WTC11 (cell line): ENCODE measurements at regions not wholly inside any gene's neighbourhood (a gene's known extent, or its start where the extent isn't known, plus 50 kb on each side); places are given as distances from the start of the nearest gene placed in this dataset.

Experiments
- ATAC-seq: fragments of 200-7000 bp; cut with Tn5 transposase; 2 replicates; pipeline ENCODE4 v1.10.0; 2021; ENCODE audit warnings: mild to moderate bottlenecking, moderate library complexity
- CTCF ChIA-PET: fragments of 300-600 bp; sonication (Branson Sonifier 250); formaldehyde crosslinking; loops from one replicate; lab custom pipeline; 2021; ENCODE audit warnings: antibody characterized with exemption; lab: Charles Lee
- POLR2A ChIA-PET: fragments of 350-600 bp; sonication (Branson Sonifier 250); formaldehyde crosslinking; loops from one replicate; lab custom pipeline; 2021; ENCODE audit warnings: antibody characterized with exemption; lab: Charles Lee
- DNase-seq: peaks from one replicate; pipeline ENCODE4 v3.0.0; 2021; ENCODE audit warnings: low spot score
- H3K27ac Mint-ChIP-seq: 2 replicates; pipeline ENCODE4 v1.8.0; 2021; ENCODE audit warnings: mixed read lengths
- H3K27me3 Mint-ChIP-seq: 2 replicates; pipeline ENCODE4 v1.8.0; 2021; ENCODE audit warnings: low read depth, mild to moderate bottlenecking, moderate library complexity, mixed read lengths
- H3K36me3 Mint-ChIP-seq: 2 replicates; pipeline ENCODE4 v1.8.0; 2021; ENCODE audit warnings: mixed read lengths
- H3K4me1 Mint-ChIP-seq: 2 replicates; pipeline ENCODE4 v1.8.0; 2022; ENCODE audit warnings: mixed read lengths
- H3K4me3 Mint-ChIP-seq: 2 replicates; pipeline ENCODE4 v1.8.0; 2021; ENCODE audit warnings: mild to moderate bottlenecking, moderate library complexity, mixed read lengths
- H3K9me3 Mint-ChIP-seq: 2 replicates; pipeline ENCODE4 v1.8.0; 2021; ENCODE audit warnings: mixed read lengths
- ATF1 ChIP-seq: sonication (generic); formaldehyde crosslinking; IDR thresholded peaks from 2 replicates; pipeline ENCODE4 v1.8.1; 2023; ENCODE audit warnings: mild to moderate bottlenecking, moderate library complexity, missing genetic modification reagents
- CTCF ChIP-seq: fragments of 200-600 bp; IDR thresholded peaks from 2 replicates; pipeline ENCODE4 v1.8.0; 2022; ENCODE audit warnings: antibody characterized with exemption
- E2F1 ChIP-seq: sonication (generic); formaldehyde crosslinking; IDR thresholded peaks from 2 replicates; pipeline ENCODE4 v1.8.0; 2022; ENCODE audit warnings: mild to moderate bottlenecking, missing genetic modification reagents
- EMX1 ChIP-seq: fragments of 250-450 bp; sonication (Bioruptor Pico); IDR thresholded peaks from 2 replicates; pipeline ENCODE4 v1.8.0; 2021; ENCODE audit warnings: mild to moderate bottlenecking
- ERG ChIP-seq: fragments of 250-450 bp; sonication (Bioruptor Pico); IDR thresholded peaks from 2 replicates; pipeline ENCODE4 v1.8.0; 2021; ENCODE audit warnings: mild to moderate bottlenecking
- GRHL2 ChIP-seq: fragments of 250-450 bp; sonication (Bioruptor Pico); IDR thresholded peaks from 2 replicates; pipeline ENCODE4 v1.8.0; 2022; ENCODE audit warnings: mild to moderate bottlenecking, moderate library complexity; ENCODE audit not compliant: insufficient replicate concordance, severe bottlenecking
- JUN ChIP-seq: sonication (generic); formaldehyde crosslinking; IDR thresholded peaks from 2 replicates; pipeline ENCODE4 v1.8.0; 2023; ENCODE audit warnings: mild to moderate bottlenecking, missing genetic modification reagents
- MYBL2 ChIP-seq: sonication (generic); formaldehyde crosslinking; IDR thresholded peaks from 2 replicates; pipeline ENCODE4 v1.8.1; 2023; ENCODE audit warnings: mild to moderate bottlenecking, moderate library complexity, missing genetic modification reagents
- NFATC4 ChIP-seq: fragments of 250-450 bp; sonication (Bioruptor Pico); IDR thresholded peaks from 2 replicates; pipeline ENCODE4 v1.9.0; 2021; ENCODE audit warnings: mild to moderate bottlenecking
- NFE2L1 ChIP-seq: sonication (generic); formaldehyde crosslinking; IDR thresholded peaks from 2 replicates; pipeline ENCODE4 v1.8.1; 2023; ENCODE audit warnings: missing genetic modification reagents
- NR2C2 ChIP-seq: sonication (generic); formaldehyde crosslinking; IDR thresholded peaks from 2 replicates; pipeline ENCODE4 v1.8.0; 2022; ENCODE audit warnings: mild to moderate bottlenecking, missing genetic modification reagents
- SMAD4 ChIP-seq: sonication (generic); formaldehyde crosslinking; IDR thresholded peaks from 2 replicates; pipeline ENCODE4 v1.8.0; 2022; ENCODE audit warnings: mild to moderate bottlenecking, missing genetic modification reagents
- STAT6 ChIP-seq: sonication (generic); formaldehyde crosslinking; conservative IDR thresholded peaks from 2 replicates; pipeline ENCODE4 v1.8.1; 2023; ENCODE audit warnings: mild to moderate bottlenecking, low read depth, missing genetic modification reagents, moderate library complexity
- USF2 ChIP-seq: sonication (generic); formaldehyde crosslinking; IDR thresholded peaks from 2 replicates; pipeline ENCODE4 v1.8.1; 2023; ENCODE audit warnings: mild to moderate bottlenecking, missing genetic modification reagents, moderate library complexity
- ZNF317 ChIP-seq: sonication (generic); formaldehyde crosslinking; IDR thresholded peaks from 2 replicates; pipeline ENCODE4 v1.8.1; 2023; ENCODE audit warnings: low read depth, mild to moderate bottlenecking, moderate library complexity, missing genetic modification reagents, borderline replicate concordance
- ZNF396 ChIP-seq: fragments of 250-450 bp; sonication (Bioruptor Pico); IDR thresholded peaks from 2 replicates; pipeline ENCODE4 v1.8.0; 2021; ENCODE audit warnings: mild to moderate bottlenecking, moderate library complexity, borderline replicate concordance
- ZNF532 ChIP-seq: fragments of 250-450 bp; sonication (Bioruptor Pico); IDR thresholded peaks from 2 replicates; pipeline ENCODE4 v1.9.0; 2021; ENCODE audit warnings: mild to moderate bottlenecking, borderline replicate concordance

- TF ChIP-seq ZNF532 (CRISPR knock-in tag) (no peak), EMX1 (CRISPR knock-in tag) (no peak), JUN (CRISPR knock-in tag) (no peak), NR2C2 (CRISPR knock-in tag) (no peak)
Measured at GRCh38 chr2:226234187-226234586, 565.4 kb downstream of the IRS1 start (continued).

- Mint-ChIP-seq H3K4me3 (no peak overlapping the region), H3K9me3 (no peaks in the 10 kb centered on the region; the same call in 1 of the 2 replicates), H3K27me3 (no peaks in the 10 kb centered on the region), H3K4me1 (no peaks in the 10 kb centered on the region), H3K36me3 (no peaks in the 10 kb centered on the region), H3K27ac (no peak overlapping the region)
- ATAC-seq: no peak
- DNase-seq: no peak
- POLR2A ChIA-PET: no interaction called here
- CTCF ChIA-PET: no interaction called here
- TF ChIP-seq MYBL2 (CRISPR knock-in tag) (no peak), E2F1 (no peak), GRHL2 (CRISPR knock-in tag) (no peak), STAT6 (CRISPR knock-in tag) (no peak), NFATC4 (no peak), ZNF396 (no peak), ERG (no peak), ZNF317 (CRISPR knock-in tag) (no peak), USF2 (no peak), ATF1 (CRISPR knock-in tag) (no peak), NFE2L1 (CRISPR knock-in tag) (no peak), SMAD4 (CRISPR knock-in tag) (no peak), CTCF (no peak)
- TF ChIP-seq, all 79 proteins: peak for 0
Measured at GRCh38 chr2:226233388-226233787, 566.2 kb downstream of the IRS1 start.
